Smooth muscle cell (in vitro differentiated cells): ENCODE measurements at regions not wholly inside any gene's neighbourhood (a gene's known extent, or its start where the extent isn't known, plus 50 kb on each side); places are given as distances from the start of the nearest gene placed in this dataset.

ENCODE experiments used
- DNase-seq: peaks from one replicate; lab custom pipeline; 2025; ENCODE audit not compliant: unreplicated experiment; lab: John Stamatoyannopoulos, UW
- H2AFZ ChIP-seq: fragments of 200-600 bp; sonication (generic); 2 replicates; pipeline ENCODE4 v1.6.0; 2016; ENCODE audit warnings: antibody characterized with exemption, low read depth, mild to moderate bottlenecking
- H3F3A ChIP-seq: fragments of 200-600 bp; sonication (generic); 2 replicates; pipeline ENCODE4 v1.6.0; 2017; ENCODE audit warnings: antibody characterized with exemption, low read depth
- H3K27ac ChIP-seq: fragments of 200-600 bp; sonication (generic); 2 replicates; pipeline ENCODE4 v1.5.1; 2016; ENCODE audit warnings: low read depth, mild to moderate bottlenecking
- H3K27me3 ChIP-seq: fragments of 200-600 bp; sonication (generic); 2 replicates; pipeline ENCODE4 v1.6.1; 2016; ENCODE audit warnings: low read depth, mild to moderate bottlenecking
- H3K36me3 ChIP-seq: fragments of 200-600 bp; sonication (generic); 2 replicates; pipeline ENCODE4 v1.5.1; 2016; ENCODE audit warnings: low read depth
- H3K4me1 ChIP-seq: fragments of 200-600 bp; sonication (generic); 2 replicates; pipeline ENCODE4 v1.5.1; 2016; ENCODE audit warnings: low read depth
- H3K4me2 ChIP-seq: fragments of 200-600 bp; sonication (generic); 2 replicates; pipeline ENCODE4 v1.6.0; 2016; ENCODE audit warnings: mild to moderate bottlenecking
- H3K4me3 ChIP-seq: fragments of 200-600 bp; sonication (generic); 2 replicates; pipeline ENCODE4 v1.5.1; 2016; ENCODE audit warnings: mild to moderate bottlenecking
- H3K79me2 ChIP-seq: fragments of 200-600 bp; sonication (generic); 2 replicates; pipeline ENCODE4 v1.6.0; 2016; ENCODE audit warnings: low read depth, mild to moderate bottlenecking
- H3K9ac ChIP-seq: fragments of 200-600 bp; sonication (generic); 2 replicates; pipeline ENCODE4 v1.6.0; 2016; ENCODE audit warnings: low read depth
- H3K9me3 ChIP-seq: fragments of 200-600 bp; sonication (generic); replicated peaks from 2 replicates; pipeline ENCODE4 v1.5.1; 2016; ENCODE audit warnings: low read depth
- H4K20me1 ChIP-seq: fragments of 200-600 bp; sonication (generic); 2 replicates; pipeline ENCODE4 v1.6.0; 2016; ENCODE audit warnings: low read depth
- WGBS: methylation state at CpG from one replicate; pipeline ENCODE4 v1.1.7; 2016; ENCODE audit warnings: low lambda C conversion rate; 5-methylcytosine and 5-hydroxymethylcytosine counted together
- TF ChIP-seq, protein P1 (sequence below): fragments of 200-600 bp; sonication (generic); IDR thresholded peaks from 2 replicates; pipeline ENCODE4 v1.5.1; 2017; ENCODE audit warnings: borderline replicate concordance, mild to moderate bottlenecking, antibody characterized with exemption; ENCODE audit not compliant: insufficient read depth, poor library complexity, severe bottlenecking

DNA sequence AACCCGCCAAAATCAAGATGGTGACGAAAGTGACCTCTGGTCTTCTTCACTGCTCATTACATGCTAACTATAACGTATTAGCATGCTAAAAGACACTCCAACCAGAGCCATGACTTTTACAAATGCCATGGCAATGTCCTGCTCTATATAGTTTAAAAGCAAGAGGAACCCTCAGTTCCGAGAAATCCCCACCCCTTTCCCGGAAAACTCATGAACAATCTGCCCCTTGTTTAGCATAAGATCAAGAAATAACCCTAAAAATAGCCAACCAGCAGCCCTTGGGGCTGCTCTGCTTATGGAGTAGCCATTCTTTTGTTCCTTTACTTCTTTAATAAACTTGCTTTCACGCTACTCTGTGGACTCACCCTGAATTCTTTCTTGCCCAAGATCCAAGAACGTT is 463.5 kb upstream of the FAM241A start:
- Histone ChIP-seq H3K4me3 (no peak overlapping the region), H3K9me3 (no peaks in the 10 kb centered on the region), H2AFZ (no peak overlapping the region), H3K27ac (no peak overlapping the region), H3K79me2 (no peaks in the 10 kb centered on the region), H4K20me1 (no peaks in the 10 kb centered on the region), H3K36me3 (no peaks in the 10 kb centered on the region), H3K4me1 (no peaks in the 10 kb centered on the region), H3K4me2 (no peak overlapping the region), H3K9ac (no peak overlapping the region), H3F3A (no peaks in the 10 kb centered on the region), H3K27me3 (no peaks in the 10 kb centered on the region)
- WGBS, result 96% methylated on average over 7 of the region's 7 CpGs
- no peak for DNase-seq
- TF ChIP-seq, protein P1, sequence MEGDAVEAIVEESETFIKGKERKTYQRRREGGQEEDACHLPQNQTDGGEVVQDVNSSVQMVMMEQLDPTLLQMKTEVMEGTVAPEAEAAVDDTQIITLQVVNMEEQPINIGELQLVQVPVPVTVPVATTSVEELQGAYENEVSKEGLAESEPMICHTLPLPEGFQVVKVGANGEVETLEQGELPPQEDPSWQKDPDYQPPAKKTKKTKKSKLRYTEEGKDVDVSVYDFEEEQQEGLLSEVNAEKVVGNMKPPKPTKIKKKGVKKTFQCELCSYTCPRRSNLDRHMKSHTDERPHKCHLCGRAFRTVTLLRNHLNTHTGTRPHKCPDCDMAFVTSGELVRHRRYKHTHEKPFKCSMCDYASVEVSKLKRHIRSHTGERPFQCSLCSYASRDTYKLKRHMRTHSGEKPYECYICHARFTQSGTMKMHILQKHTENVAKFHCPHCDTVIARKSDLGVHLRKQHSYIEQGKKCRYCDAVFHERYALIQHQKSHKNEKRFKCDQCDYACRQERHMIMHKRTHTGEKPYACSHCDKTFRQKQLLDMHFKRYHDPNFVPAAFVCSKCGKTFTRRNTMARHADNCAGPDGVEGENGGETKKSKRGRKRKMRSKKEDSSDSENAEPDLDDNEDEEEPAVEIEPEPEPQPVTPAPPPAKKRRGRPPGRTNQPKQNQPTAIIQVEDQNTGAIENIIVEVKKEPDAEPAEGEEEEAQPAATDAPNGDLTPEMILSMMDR, result no peak

DNA sequence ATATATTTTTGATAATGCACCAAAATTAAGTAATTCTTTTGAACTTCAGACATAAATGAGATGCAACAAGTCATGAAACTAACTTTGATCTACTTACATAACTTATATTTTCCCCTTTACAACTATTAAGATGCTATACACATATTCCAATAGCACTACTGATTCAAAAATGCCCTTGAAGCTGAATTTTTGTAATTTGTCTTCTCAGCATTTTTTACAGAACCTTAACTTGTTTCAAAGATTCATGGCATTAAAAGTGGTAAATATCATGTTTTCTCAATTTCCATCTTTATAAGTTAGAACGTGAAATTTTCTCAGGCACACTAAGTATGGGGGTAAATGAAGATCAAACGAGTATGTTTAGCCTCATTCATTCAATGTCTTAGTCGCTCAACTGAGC is 460.0 kb upstream of the FAM241A start:
- WGBS, result 98% methylated on average over 3 of the region's 3 CpGs

DNA sequence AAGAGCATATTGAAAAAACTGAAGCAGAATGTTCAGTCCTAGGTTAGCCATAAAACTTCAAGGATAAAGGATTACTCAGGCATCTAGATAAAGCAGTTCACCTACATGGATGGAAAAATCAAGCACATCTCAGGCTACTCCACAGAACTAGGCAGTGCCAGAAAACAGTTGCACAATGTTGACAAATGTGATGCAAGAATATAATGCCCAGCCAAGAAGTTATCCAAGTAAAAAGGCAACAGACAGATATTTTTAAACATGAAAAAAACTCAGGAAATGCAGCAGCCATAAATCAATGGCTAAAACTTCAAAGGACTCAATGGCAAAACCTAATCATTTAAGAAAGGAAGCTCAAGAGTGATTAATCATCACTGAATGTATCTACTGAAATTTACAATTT is 456.0 kb upstream of the FAM241A start:
- Histone ChIP-seq H3K9me3 (no peaks in the 10 kb centered on the region), H4K20me1 (no peaks in the 10 kb centered on the region), H3K4me2 (peak overlapping the region; percentile 50), H3K4me3 (no peak overlapping the region), H2AFZ (no peak overlapping the region), H3K36me3 (no peaks in the 10 kb centered on the region), H3K27me3 (no peaks in the 10 kb centered on the region), H3K9ac (no peak overlapping the region), H3K4me1 (no peaks in the 10 kb centered on the region), H3K27ac (peak overlapping the region; percentile 61), H3K79me2 (no peaks in the 10 kb centered on the region), H3F3A (no peaks in the 10 kb centered on the region)
- TF ChIP-seq, protein P1, result no peak
- DNase-seq, result no peak

More for the DNA sequence above, 460.0 kb upstream of the FAM241A start:
- Histone ChIP-seq H3K4me3 (no peak overlapping the region), H2AFZ (no peak overlapping the region), H3K9ac (no peak overlapping the region), H3K9me3 (no peaks in the 10 kb centered on the region), H3K36me3 (no peaks in the 10 kb centered on the region), H4K20me1 (no peaks in the 10 kb centered on the region), H3K4me1 (no peaks in the 10 kb centered on the region), H3F3A (no peaks in the 10 kb centered on the region), H3K79me2 (no peaks in the 10 kb centered on the region), H3K27me3 (no peaks in the 10 kb centered on the region), H3K4me2 (no peak overlapping the region), H3K27ac (no peak overlapping the region)
- TF ChIP-seq, protein P1, result no peak
- no peak for DNase-seq

DNA sequence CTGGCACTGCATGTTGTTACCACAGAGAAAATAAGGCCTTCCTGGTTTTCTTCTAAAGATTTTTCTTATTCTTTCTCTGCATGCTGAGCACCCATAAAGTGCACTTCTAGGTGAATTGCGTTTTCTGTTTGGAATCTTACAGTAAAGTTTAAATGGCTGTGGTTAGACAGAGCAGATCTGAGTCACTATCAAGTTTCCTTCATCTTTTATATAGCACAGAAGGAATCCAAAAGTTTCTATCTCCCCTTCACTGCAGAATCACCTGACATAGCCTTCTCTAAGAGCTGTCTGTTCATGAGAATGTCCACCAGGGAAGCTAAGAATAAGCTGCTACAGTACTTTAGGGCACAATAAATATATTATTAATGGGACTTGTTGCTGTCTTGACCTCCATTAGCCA is 455.5 kb upstream of the FAM241A start:
- Histone ChIP-seq H3F3A (no peaks in the 10 kb centered on the region), H3K4me2 (peak overlapping the region; percentile 50), H3K4me3 (no peak overlapping the region), H3K27ac (peak overlapping the region; percentile 61), H3K79me2 (no peaks in the 10 kb centered on the region), H3K9me3 (no peaks in the 10 kb centered on the region), H3K36me3 (no peaks in the 10 kb centered on the region), H3K27me3 (no peaks in the 10 kb centered on the region), H4K20me1 (no peaks in the 10 kb centered on the region), H3K4me1 (no peaks in the 10 kb centered on the region), H3K9ac (no peak overlapping the region), H2AFZ (no peak overlapping the region)
- TF ChIP-seq, protein P1, result no peak
- no peak for DNase-seq
- WGBS, result 27% methylated on average over 1 of the region's 1 CpG
